MG63 (cell line): ENCODE measurements at regions not wholly inside any gene's neighbourhood (a gene's known extent, or its start where the extent isn't known, plus 50 kb on each side); places are given as distances from the start of the nearest gene placed in this dataset.
"Not testable (repeated sequence)": the region's sequence is repeated elsewhere in the genome, so short reads cannot be mapped to it uniquely, and the experiment has no call there.

ENCODE experiments used
- DNase-seq: peaks from one replicate; pipeline ENCODE4 v3.0.0-alpha.2; 2020
- H3K27me3 ChIP-seq: fragments of 250-450 bp; sonication (Bioruptor Pico); 2 replicates; pipeline ENCODE4 v1.5.1; 2020; ENCODE audit warnings: mild to moderate bottlenecking, moderate library complexity
- H3K36me3 ChIP-seq: fragments of 250-450 bp; sonication (Bioruptor Pico); 2 replicates; pipeline ENCODE4 v1.5.1; 2020; ENCODE audit warnings: mild to moderate bottlenecking, moderate library complexity
- H3K4me3 ChIP-seq: fragments of 250-450 bp; sonication (Bioruptor Pico); 2 replicates; pipeline ENCODE4 v1.5.1; 2020; ENCODE audit warnings: mild to moderate bottlenecking, moderate library complexity
- H3K9me3 ChIP-seq: fragments of 250-450 bp; sonication (Bioruptor Pico); 2 replicates; pipeline ENCODE4 v1.5.1; 2020; ENCODE audit warnings: mild to moderate bottlenecking, moderate library complexity

GRCh38 chr3:75840160-75840559 is 54.8 kb upstream of the ZNF717 start:
- H3K9me3 ChIP-seq, H3K4me3 ChIP-seq, H3K36me3 ChIP-seq, H3K27me3 ChIP-seq: not testable (repeated sequence)
- DNase-seq = peak; percentile 2

DNA sequence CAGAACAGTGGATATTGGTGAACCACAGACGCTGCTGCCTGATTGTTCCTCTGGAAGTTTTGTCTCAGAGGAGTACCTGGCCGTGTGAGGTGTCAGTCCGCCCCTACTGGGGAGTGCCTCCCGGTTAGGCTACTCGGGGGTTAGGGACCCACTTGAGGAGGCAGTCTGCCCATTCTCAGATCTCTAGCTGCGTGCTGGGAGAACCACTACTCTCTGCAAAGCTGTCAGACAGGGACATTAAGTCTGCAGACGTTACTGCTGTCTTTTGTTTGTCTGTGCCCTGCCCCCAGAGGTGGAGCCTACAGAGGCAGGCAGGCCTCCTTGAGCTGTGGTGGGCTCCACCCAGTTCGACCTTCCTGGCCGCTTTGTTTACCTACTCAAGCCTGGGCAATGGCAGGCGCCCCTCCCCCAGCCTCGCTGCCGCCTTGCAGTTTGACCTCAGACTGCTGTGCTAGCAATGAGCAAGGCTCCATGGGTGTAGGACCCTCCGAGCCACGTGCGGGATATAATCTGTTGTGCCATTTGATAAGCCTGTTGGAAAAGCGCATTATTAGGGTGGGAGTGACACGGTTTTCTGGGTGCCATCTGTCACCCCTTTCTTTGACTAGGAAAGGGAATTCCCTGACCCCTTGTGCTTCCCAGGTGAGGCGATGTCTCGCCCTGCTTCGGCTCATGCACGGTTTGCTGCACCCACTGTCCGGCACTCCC is 65.1 kb upstream of the ZNF717 start:
- not testable (repeated sequence) for DNase-seq, H3K27me3 ChIP-seq, H3K9me3 ChIP-seq, H3K36me3 ChIP-seq, H3K4me3 ChIP-seq

DNA sequence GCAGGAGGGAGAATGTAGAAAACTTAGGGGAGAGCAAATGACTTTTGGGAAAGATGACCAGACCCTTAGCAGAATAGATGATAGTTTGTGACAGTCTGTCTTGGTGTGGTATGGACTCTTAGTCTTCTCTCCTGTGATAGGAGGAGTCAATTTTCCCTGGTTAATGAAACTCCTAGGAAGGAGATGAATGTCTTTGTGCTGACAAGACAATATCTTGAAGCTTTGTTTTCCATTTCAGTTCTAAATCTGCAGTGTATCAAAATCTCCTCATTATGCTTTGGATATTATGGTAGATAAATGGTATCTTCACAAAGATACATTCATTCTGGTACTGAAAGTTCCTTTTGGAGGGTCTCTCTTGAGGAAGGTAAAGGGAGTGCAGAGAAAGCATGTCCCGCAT is 77.8 kb upstream of the ZNF717 start:
- H3K36me3 ChIP-seq = no peaks in the 10 kb centered on the region
- no peaks in the 10 kb centered on the region for H3K9me3 ChIP-seq
- DNase-seq = no peak

GRCh38 chr3:75863878-75864277 is 78.5 kb upstream of the ZNF717 start:
- Histone ChIP-seq H3K4me3 (no peak overlapping the region), H3K36me3 (no peaks in the 10 kb centered on the region), H3K9me3 (no peaks in the 10 kb centered on the region), H3K27me3 (no peaks in the 10 kb centered on the region)
- no peak for DNase-seq

More for the DNA sequence above, 77.8 kb upstream of the ZNF717 start:
- no peaks in the 10 kb centered on the region for H3K27me3 ChIP-seq
- no peak overlapping the region for H3K4me3 ChIP-seq

- H3K4me3 ChIP-seq, H3K27me3 ChIP-seq, H3K9me3 ChIP-seq, H3K36me3 ChIP-seq, DNase-seq: not testable (repeated sequence)
Observed at GRCh38 chr3:75883719-75884118, 98.4 kb upstream of the ZNF717 start.

GRCh38 chr3:75886971-75887526 is 101.7 kb upstream of the ZNF717 start:
- H3K36me3 ChIP-seq = no peaks in the 10 kb centered on the region
- DNase-seq = no peak
- no peaks in the 10 kb centered on the region for H3K9me3 ChIP-seq
- H3K27me3 ChIP-seq = no peaks in the 10 kb centered on the region
- H3K4me3 ChIP-seq = no peak overlapping the region

DNA sequence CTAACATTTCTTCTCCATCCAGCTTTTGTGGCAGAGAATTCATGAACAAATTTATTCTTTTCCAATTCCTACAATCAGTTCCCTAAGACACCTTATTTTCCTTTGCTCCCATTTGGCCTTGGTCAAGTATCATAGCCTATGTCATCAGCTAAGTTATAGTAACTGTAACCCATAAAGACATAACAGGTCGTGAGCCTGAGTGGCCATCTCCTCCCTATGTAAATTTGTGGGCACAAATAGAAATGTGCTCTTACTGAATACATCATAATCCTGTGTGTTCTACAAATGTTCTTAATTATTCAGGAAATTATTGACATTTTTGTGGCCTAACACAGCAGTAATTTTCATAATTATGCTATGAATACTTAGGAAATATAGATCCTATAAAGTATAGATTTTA is 108.9 kb upstream of the ZNF717 start:
- DNase-seq = no peak
- no peak overlapping the region for H3K4me3 ChIP-seq
- H3K27me3 ChIP-seq = no peaks in the 10 kb centered on the region
- no peaks in the 10 kb centered on the region for H3K36me3 ChIP-seq
- H3K9me3 ChIP-seq = no peaks in the 10 kb centered on the region

DNA sequence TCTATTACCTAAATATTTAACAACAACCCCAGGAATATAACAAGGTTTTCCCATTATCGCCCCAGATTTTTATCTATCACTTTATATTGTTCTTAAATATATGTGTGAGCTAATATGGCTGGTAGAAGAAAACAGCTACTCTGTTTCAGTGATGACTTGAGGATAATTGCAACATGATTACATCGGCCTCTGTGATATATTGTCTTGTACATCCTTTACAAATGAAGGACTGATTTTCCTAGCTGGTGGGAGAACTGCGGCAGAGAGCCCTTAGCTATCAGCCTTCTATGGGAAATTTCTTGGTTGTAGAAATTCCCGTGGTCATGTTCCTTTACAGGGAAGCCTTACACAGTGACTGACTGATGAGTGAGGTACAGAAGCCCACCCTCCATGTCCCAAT is 110.9 kb upstream of the ZNF717 start:
- no peaks in the 10 kb centered on the region for H3K9me3 ChIP-seq
- H3K27me3 ChIP-seq = no peaks in the 10 kb centered on the region
- no peak overlapping the region for H3K4me3 ChIP-seq
- DNase-seq = no peak
- H3K36me3 ChIP-seq = no peaks in the 10 kb centered on the region

DNA sequence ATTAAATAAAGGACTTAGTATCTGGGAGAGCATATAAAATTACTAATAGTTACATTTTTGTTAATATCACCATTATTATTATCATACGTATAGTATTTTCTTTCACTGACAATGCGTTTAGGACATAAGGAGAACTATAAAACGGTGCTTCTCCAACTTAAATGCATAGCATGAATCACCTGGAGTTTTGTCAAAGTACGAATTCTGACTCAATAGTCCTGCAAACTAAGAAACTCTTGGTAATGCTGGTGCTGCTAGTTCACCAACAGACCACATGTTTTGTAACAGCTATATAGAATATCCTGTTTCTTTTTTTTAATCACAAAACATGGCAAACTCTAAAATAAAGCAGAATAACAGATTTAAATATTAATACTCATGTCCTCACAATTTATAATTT is 116.1 kb upstream of the ZNF717 start:
- not testable (repeated sequence) for H3K27me3 ChIP-seq, H3K9me3 ChIP-seq, H3K4me3 ChIP-seq, H3K36me3 ChIP-seq, DNase-seq

DNA sequence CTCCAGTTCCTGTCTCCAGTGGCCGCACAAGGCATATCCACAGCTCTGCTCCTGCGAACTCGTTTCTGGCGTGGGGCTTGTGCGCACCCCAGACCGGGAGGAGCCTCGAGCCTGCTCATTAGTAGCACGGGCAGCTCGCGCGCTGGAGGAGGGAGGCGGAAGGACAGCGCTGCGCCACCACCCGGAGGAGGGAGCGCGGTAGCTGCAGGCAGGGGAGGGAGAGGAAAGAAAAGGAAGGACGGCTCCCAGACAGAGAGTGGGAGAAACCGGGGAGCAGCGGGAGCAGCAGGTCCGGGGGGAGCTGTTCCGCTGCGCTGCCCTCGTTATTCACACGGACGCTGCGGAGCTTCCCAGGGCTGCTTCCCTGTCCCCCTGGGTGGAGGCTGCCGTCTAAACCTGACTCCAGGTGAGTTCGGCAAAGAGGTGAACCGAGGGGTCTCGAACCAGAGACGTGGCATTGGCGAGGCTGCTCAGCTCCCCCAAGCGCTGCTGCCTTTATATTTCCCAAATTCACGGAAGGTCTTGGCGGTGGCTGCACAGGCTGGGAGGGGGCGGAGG is 121.3 kb upstream of the ZNF717 start:
- Histone ChIP-seq H3K4me3 (peak overlapping the region; percentile 44), H3K27me3 (no peaks in the 10 kb centered on the region), H3K9me3 (no peaks in the 10 kb centered on the region), H3K36me3 (no peaks in the 10 kb centered on the region)
- peak; percentile 78 for DNase-seq

GRCh38 chr3:75913800-75914350 is 128.5 kb upstream of the ZNF717 start:
- H3K4me3 ChIP-seq = no peak overlapping the region
- H3K36me3 ChIP-seq = no peaks in the 10 kb centered on the region
- no peak for DNase-seq
- H3K9me3 ChIP-seq = no peaks in the 10 kb centered on the region
- no peaks in the 10 kb centered on the region for H3K27me3 ChIP-seq

GRCh38 chr3:75914741-75915140 is 129.4 kb upstream of the ZNF717 start:
- not testable (repeated sequence) for H3K4me3 ChIP-seq, DNase-seq, H3K27me3 ChIP-seq, H3K36me3 ChIP-seq, H3K9me3 ChIP-seq

- no peak for DNase-seq
- no peaks in the 10 kb centered on the region for H3K27me3 ChIP-seq
- H3K36me3 ChIP-seq = no peaks in the 10 kb centered on the region
- H3K9me3 ChIP-seq = no peaks in the 10 kb centered on the region
- no peak overlapping the region for H3K4me3 ChIP-seq
Observed at GRCh38 chr3:75938921-75939320, 153.6 kb upstream of the ZNF717 start.

DNA sequence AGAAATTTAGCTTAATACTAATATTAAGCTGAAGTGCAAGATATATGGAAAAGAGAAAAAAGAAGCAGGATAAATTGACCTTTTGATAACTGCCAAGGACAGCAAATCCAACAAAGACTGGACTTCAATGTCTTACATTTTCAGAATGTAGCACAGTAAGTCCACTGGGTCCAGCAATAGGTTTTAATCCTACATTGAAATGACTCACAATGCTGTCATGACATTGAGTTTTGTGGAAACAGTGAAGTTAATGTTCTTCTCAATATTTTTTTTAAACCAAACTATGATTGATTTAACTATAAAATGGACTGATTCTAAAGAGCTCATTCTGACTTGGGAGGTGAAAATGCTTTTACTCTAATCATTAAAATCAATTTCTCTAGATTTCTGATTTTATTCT is 166.6 kb upstream of the ZNF717 start:
- H3K27me3 ChIP-seq = no peaks in the 10 kb centered on the region
- no peaks in the 10 kb centered on the region for H3K36me3 ChIP-seq
- no peak for DNase-seq
- H3K4me3 ChIP-seq = no peak overlapping the region
- no peaks in the 10 kb centered on the region; the same call in 1 of the 2 replicates for H3K9me3 ChIP-seq

DNA sequence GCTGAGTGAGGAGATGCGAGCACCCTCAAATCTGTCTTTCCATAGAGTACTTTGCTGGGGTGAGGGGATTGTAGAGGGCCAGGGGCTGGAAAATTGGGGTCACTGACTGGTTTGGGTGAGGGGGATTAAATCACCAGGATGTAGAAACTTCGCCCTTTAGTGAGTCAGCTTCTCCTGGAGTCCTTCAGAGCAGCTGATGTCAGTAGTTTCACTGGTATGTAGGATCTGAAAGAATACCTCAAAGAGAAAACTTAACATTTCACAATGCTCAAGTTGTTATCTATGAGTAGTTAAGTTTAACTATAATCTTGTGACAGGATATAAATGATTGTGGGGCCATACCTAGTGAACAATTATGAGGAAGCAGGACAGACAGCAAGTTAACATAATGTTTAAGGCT is 174.7 kb upstream of the ZNF717 start:
- not testable (repeated sequence) for H3K4me3 ChIP-seq, DNase-seq, H3K9me3 ChIP-seq, H3K36me3 ChIP-seq, H3K27me3 ChIP-seq

DNA sequence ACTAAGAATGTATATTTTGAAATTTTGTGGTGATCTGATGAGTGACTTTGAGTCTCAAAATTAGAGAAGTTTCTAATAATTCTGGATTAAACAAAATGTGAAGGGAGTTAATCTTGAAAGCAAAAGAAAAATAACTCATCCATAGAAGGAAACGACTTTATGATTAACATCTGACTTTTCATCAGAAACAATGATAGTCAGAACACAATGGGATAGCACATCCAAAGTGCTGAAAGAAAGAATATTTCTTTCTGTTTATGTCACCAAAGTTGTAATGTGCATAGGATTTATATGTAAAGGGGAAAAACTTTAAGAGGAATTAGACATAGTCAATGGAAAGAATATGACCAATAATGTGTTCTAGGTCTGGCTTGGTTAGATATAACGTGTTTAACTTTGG is 176.7 kb upstream of the ZNF717 start:
- not testable (repeated sequence) for H3K9me3 ChIP-seq, H3K27me3 ChIP-seq, H3K4me3 ChIP-seq, H3K36me3 ChIP-seq, DNase-seq

GRCh38 chr3:75967071-75967470 is 181.7 kb upstream of the ZNF717 start:
- no peak overlapping the region for H3K4me3 ChIP-seq
- no peak for DNase-seq
- H3K36me3 ChIP-seq = no peaks in the 10 kb centered on the region
- H3K27me3 ChIP-seq = no peaks in the 10 kb centered on the region
- H3K9me3 ChIP-seq = 0 out of 2 replicates have a peak, but pooled peaks cover 2% of the 10 kb centered on the region

GRCh38 chr3:75978686-75979085 is 193.3 kb upstream of the ZNF717 start:
- peak; percentile 49 for DNase-seq
- Histone ChIP-seq H3K4me3 (no peak overlapping the region), H3K36me3 (no peaks in the 10 kb centered on the region), H3K9me3 (no peaks in the 10 kb centered on the region), H3K27me3 (no peaks in the 10 kb centered on the region)
